ENCODE measurements at regions not wholly inside any gene's neighbourhood (a gene's known extent, or its start where the extent isn't known, plus 50 kb on each side); places are given as distances from the start of the nearest gene placed in this dataset.

DNA sequence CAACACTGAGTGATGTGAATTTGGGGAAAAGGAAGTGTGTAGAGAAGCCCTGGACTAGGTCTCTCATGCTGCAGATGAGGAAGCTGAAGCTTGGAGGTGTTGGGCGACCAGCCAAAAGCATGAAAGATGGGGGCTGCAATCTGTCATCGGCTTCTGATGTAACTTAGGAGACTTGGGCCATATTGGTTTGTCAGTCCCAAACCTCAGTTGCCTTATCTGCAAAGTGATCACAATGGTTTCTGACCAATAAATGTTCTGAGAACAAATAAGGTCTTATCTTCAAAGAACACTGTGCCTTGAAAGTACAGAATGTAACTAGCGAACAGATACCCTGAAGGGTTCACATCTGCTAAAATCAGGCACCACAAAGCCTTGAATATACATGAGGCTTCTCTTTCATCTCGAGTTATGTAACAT lies 198.4 kb upstream of the NR3C1 start:
- Histone ChIP-seq H3K18ac (ENCODE audit: extremely low read depth, low read length) (no peak overlapping the region), H3K36me3 (ENCODE audit: control insufficient read depth in 2 of 4, insufficient read depth in 4 of 4, low read length in 3 of 4) (no peaks in the 10 kb centered on the region), H3K23ac (ENCODE audit: insufficient read length) (no peak overlapping the region), H2AK5ac (ENCODE audit: low read depth, low read length) (no peak overlapping the region), H3K9me3 (ENCODE audit: insufficient read depth in 2 of 2, low read depth in 1 of 2, low read length in 1 of 2) (no peaks in the 10 kb centered on the region), H3K79me2 (ENCODE audit: control insufficient read depth in 1 of 2, insufficient read depth in 2 of 2, low read length in 2 of 2) (no peaks in the 10 kb centered on the region), H4K91ac (replicated peaks; ENCODE audit: insufficient read length, low read length) (no peak overlapping the region), H3K27me3 (replicated peaks in 1 of 4; ENCODE audit: control insufficient read depth in 3 of 4, extremely low read depth in 1 of 4, insufficient read depth in 3 of 4, low read length in 3 of 4) (no peaks in the 10 kb centered on the region), H3K14ac (ENCODE audit: insufficient read length) (no peak overlapping the region), H3K9ac (replicated peaks in 1 of 4; ENCODE audit: extremely low read depth in 1 of 4, low read depth in 3 of 4, low read length in 3 of 4) (no peak overlapping the region), H4K8ac (ENCODE audit: extremely low read depth, insufficient read depth, low read length) (no peak overlapping the region), H4K20me1 (replicated peaks in 1 of 2; ENCODE audit: control insufficient read depth in 1 of 2, insufficient read depth in 2 of 2, low read length in 2 of 2) (no peaks in the 10 kb centered on the region), H3K4ac (replicated peaks; ENCODE audit: insufficient read length, low read depth, low read length) (no peak overlapping the region), H2BK120ac (replicated peaks; ENCODE audit: low read depth, low read length) (no peak overlapping the region), H2BK5ac (ENCODE audit: low read depth, low read length) (no peak overlapping the region), H3K23me2 (ENCODE audit: low read depth, low read length) (no peaks in the 10 kb centered on the region), H3K4me3 (ENCODE audit: extremely low read depth in 1 of 4, insufficient read depth in 2 of 4, low read depth in 3 of 4, low read length in 4 of 4) (no peak overlapping the region), H3K79me1 (ENCODE audit: low read depth, low read length) (no peaks in the 10 kb centered on the region), H2BK20ac (ENCODE audit: low read length) (no peak overlapping the region), H3K4me2 (ENCODE audit: insufficient read depth in 1 of 2, low read depth in 2 of 2, low read length in 2 of 2) (no peak overlapping the region), H2BK15ac (ENCODE audit: low read length) (no peak overlapping the region), H3K27ac (ENCODE audit: low read depth, low read length) (no peak overlapping the region), H2BK12ac (ENCODE audit: low read depth, low read length) (no peak overlapping the region), H3K56ac (replicated peaks; ENCODE audit: insufficient read length, low read depth, low read length) (no peak overlapping the region), H4K5ac (ENCODE audit: insufficient read length, low read depth, low read length) (no peak overlapping the region), H2AFZ (ENCODE audit: low read length) (no peak overlapping the region), H3K4me1 (replicated peaks in 1 of 4; ENCODE audit: control insufficient read depth in 3 of 4, insufficient read depth in 4 of 4, low read length in 3 of 4) (no peaks in the 10 kb centered on the region)
- WGBS, 2 experiments (ENCODE audit: extremely low coverage in 1 of 2, insufficient coverage in 1 of 2, insufficient read length in 1 of 2, insufficient replicate concordance in 2 of 2, low coverage in 1 of 2, low lambda C conversion rate in 2 of 2, missing lambda C conversion rate in 1 of 2) = 96% methylated on average over 4 of the region's 4 CpGs; no CpG with 5 or more reads in 1 of the 2 experiments
- FAIRE-seq (no peak), DNase-seq (ENCODE audit: low read depth in 1 of 2, low spot score in 2 of 2) (no peak)
- CTCF ChIA-PET (ENCODE audit: partially characterized antibody) = interaction anchor here (0.6 kb wide), 1 partner anchor 235 kb away, joined by 3 read pairs; no protein-coding TSS in a partner anchor
- TF ChIP-seq, protein P1, sequence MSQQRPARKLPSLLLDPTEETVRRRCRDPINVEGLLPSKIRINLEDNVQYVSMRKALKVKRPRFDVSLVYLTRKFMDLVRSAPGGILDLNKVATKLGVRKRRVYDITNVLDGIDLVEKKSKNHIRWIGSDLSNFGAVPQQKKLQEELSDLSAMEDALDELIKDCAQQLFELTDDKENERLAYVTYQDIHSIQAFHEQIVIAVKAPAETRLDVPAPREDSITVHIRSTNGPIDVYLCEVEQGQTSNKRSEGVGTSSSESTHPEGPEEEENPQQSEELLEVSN (IDR thresholded peaks at IDR 0.05) = no peak
- TF ChIP-seq RAD21 (IDR thresholded peaks at IDR 0.05 in 1 of 2, conservative IDR thresholded peaks at IDR 0.05 in 1 of 2; ENCODE audit: low read depth in 2 of 2, low read length in 2 of 2) = no peak
- no peak for TF ChIP-seq SAP30 (IDR thresholded peaks at IDR 0.05; ENCODE audit: insufficient read depth, insufficient replicate concordance, low read length)
- POLR2A ChIA-PET (ENCODE audit: partially characterized antibody) = no interaction called here
